ENCODE measurements at regions not wholly inside any gene's neighbourhood (a gene's known extent, or its start where the extent isn't known, plus 50 kb on each side); places are given as distances from the start of the nearest gene placed in this dataset.

GRCh38 chr5:14081791-14082190 is 61.4 kb upstream of the TRIO start:
- no peak overlapping the region for H3K9ac ChIP-seq (ENCODE audit: low read depth in 2 of 2, low read length in 2 of 2)
- no peak overlapping the region for H3K27ac ChIP-seq
- no peaks in the 10 kb centered on the region for H3K27me3 ChIP-seq
- no peaks in the 10 kb centered on the region for H3K4me1 ChIP-seq
- TF ChIP-seq CTCF (IDR thresholded peaks at IDR 0.05): no peak
- intact Hi-C loops (cut with DNase I): no loop called here
- H3K4me3 ChIP-seq: no peak overlapping the region
- no peaks in the 10 kb centered on the region for H3K36me3 ChIP-seq
- no peaks in the 10 kb centered on the region for H3K9me3 ChIP-seq
- no peak for DNase-seq

GRCh38 chr5:14078716-14079115 is 64.4 kb upstream of the TRIO start:
- Histone ChIP-seq H3K27ac (no peak overlapping the region), H3K9me3 (no peaks in the 10 kb centered on the region), H3K36me3 (no peaks in the 10 kb centered on the region), H3K27me3 (no peaks in the 10 kb centered on the region), H3K4me1 (no peaks in the 10 kb centered on the region), H3K4me3 (no peak overlapping the region), H3K9ac (ENCODE audit: low read depth in 2 of 2, low read length in 2 of 2) (no peak overlapping the region)
- no peak for DNase-seq
- intact Hi-C loops (cut with DNase I): no loop called here
- TF ChIP-seq CTCF (IDR thresholded peaks at IDR 0.05): no peak

GRCh38 chr5:14077501-14077900 is 65.6 kb upstream of the TRIO start:
- no peak for TF ChIP-seq CTCF (IDR thresholded peaks at IDR 0.05)
- Histone ChIP-seq H3K9ac (ENCODE audit: low read depth in 2 of 2, low read length in 2 of 2) (no peak overlapping the region), H3K9me3 (no peaks in the 10 kb centered on the region), H3K4me3 (no peak overlapping the region), H3K36me3 (no peaks in the 10 kb centered on the region), H3K27ac (no peak overlapping the region), H3K27me3 (no peaks in the 10 kb centered on the region), H3K4me1 (no peaks in the 10 kb centered on the region)
- intact Hi-C loops (cut with DNase I): no loop called here
- no peak for DNase-seq

- no peak for TF ChIP-seq CTCF (IDR thresholded peaks at IDR 0.05)
- no peak overlapping the region for H3K4me3 ChIP-seq
- no peaks in the 10 kb centered on the region for H3K36me3 ChIP-seq
- H3K9ac ChIP-seq (ENCODE audit: low read depth in 2 of 2, low read length in 2 of 2): no peak overlapping the region
- DNase-seq: no peak
- no peak overlapping the region for H3K27ac ChIP-seq
- no peaks in the 10 kb centered on the region for H3K27me3 ChIP-seq
- no peaks in the 10 kb centered on the region for H3K9me3 ChIP-seq
- intact Hi-C loops (cut with DNase I): no loop called here
- H3K4me1 ChIP-seq: no peaks in the 10 kb centered on the region
Measured at GRCh38 chr5:14076561-14076960, 66.6 kb upstream of the TRIO start.

GRCh38 chr5:14075937-14076336 is 67.2 kb upstream of the TRIO start:
- Histone ChIP-seq H3K27ac (no peak overlapping the region), H3K27me3 (no peaks in the 10 kb centered on the region), H3K9me3 (no peaks in the 10 kb centered on the region), H3K9ac (ENCODE audit: low read depth in 2 of 2, low read length in 2 of 2) (no peak overlapping the region), H3K4me3 (no peak overlapping the region), H3K36me3 (no peaks in the 10 kb centered on the region), H3K4me1 (no peaks in the 10 kb centered on the region)
- no peak for DNase-seq
- intact Hi-C loops (cut with DNase I): no loop called here
- TF ChIP-seq CTCF (IDR thresholded peaks at IDR 0.05): no peak

GRCh38 chr5:14071433-14071832 is 71.7 kb upstream of the TRIO start:
- Histone ChIP-seq H3K27ac (no peak overlapping the region), H3K4me3 (no peak overlapping the region), H3K9ac (ENCODE audit: low read depth in 2 of 2, low read length in 2 of 2) (no peak overlapping the region), H3K36me3 (no peaks in the 10 kb centered on the region), H3K4me1 (no peaks in the 10 kb centered on the region), H3K27me3 (no peaks in the 10 kb centered on the region), H3K9me3 (no peaks in the 10 kb centered on the region)
- no peak for DNase-seq
- no peak for TF ChIP-seq CTCF (IDR thresholded peaks at IDR 0.05)
- intact Hi-C loops (cut with DNase I): no loop called here
